ENCODE measurements at regions not wholly inside any gene's neighbourhood (a gene's known extent, or its start where the extent isn't known, plus 50 kb on each side); places are given as distances from the start of the nearest gene placed in this dataset.

GRCh38 chr6:148682990-148683389, 63.8 kb upstream of the UST start:
- dilution Hi-C loops (cut with MboI; ENCODE audit: extremely low pct_ligation_motif_present, low sequenced_read_pairs), result no loop called here
- Histone ChIP-seq H4K20me1 (replicated peaks; ENCODE audit: control insufficient read depth, extremely low read depth, insufficient read depth, low read length) (no peaks in the 10 kb centered on the region), H3K27me3 (ENCODE audit: control insufficient read depth in 2 of 2, insufficient read depth in 2 of 2, low read length in 2 of 2) (no peaks in the 10 kb centered on the region), H3K9me3 (replicated peaks; ENCODE audit: control insufficient read depth, insufficient read depth, low read length) (no peaks in the 10 kb centered on the region), H3K9ac (replicated peaks; ENCODE audit: extremely low read depth, insufficient read depth, low read length) (no peak overlapping the region), H3K27ac (ENCODE audit: insufficient read depth, low read depth, low read length) (no peak overlapping the region), H3K4me3 (replicated peaks in 1 of 3; ENCODE audit: insufficient read depth in 1 of 3, low read depth in 1 of 3, low read length in 3 of 3) (no peak overlapping the region), H3K79me2 (ENCODE audit: control insufficient read depth, insufficient read depth, low read length) (no peaks in the 10 kb centered on the region), H3K36me3 (ENCODE audit: control insufficient read depth in 2 of 2, extremely low read depth in 1 of 2, insufficient read depth in 2 of 2, low read length in 2 of 2) (no peaks in the 10 kb centered on the region), H3K9me1 (replicated peaks; ENCODE audit: control insufficient read depth, extremely low read depth, insufficient read depth, low read length) (no peaks in the 10 kb centered on the region), H3K4me2 (ENCODE audit: insufficient read depth, low read length) (no peak overlapping the region), H3K4me1 (ENCODE audit: control insufficient read depth, extremely low read depth, insufficient read depth, low read length) (no peaks in the 10 kb centered on the region), H2AFZ (ENCODE audit: low read depth, low read length) (no peak overlapping the region)
- POLR2A ChIA-PET, result no interaction called here
- FAIRE-seq, result no peak
- intact Hi-C loops (cut with micrococcal nuclease), result no loop called here
- no TSS peak for BruUV-seq (replicated peaks)
- no peak for DNase-seq (ENCODE audit: low read depth, low spot score)
- CTCF ChIA-PET, result no interaction called here
- TF ChIP-seq MAX (IDR thresholded peaks at IDR 0.05; ENCODE audit: insufficient read depth, insufficient read length) (no peak), GATA2 (IDR thresholded peaks at IDR 0.05; ENCODE audit: insufficient read depth, insufficient read length, low read depth, low read length) (no peak), CTCF (IDR thresholded peaks at IDR 0.05; ENCODE audit: extremely low read depth in 1 of 2, insufficient read depth in 1 of 2, low read depth in 1 of 2, low read length in 2 of 2) (no peak), MYC (IDR thresholded peaks at IDR 0.05; ENCODE audit: low read depth, low read length) (no peak), EZH2 (IDR thresholded peaks at IDR 0.05; ENCODE audit: borderline replicate concordance, low read depth, low read length, severe bottlenecking) (no peak), POLR2AphosphoS5 (IDR thresholded peaks at IDR 0.05; ENCODE audit: insufficient read depth, low read depth, low read length) (no peak), FOS (IDR thresholded peaks at IDR 0.05; ENCODE audit: borderline replicate concordance, insufficient read depth, low read length) (no peak), JUN (IDR thresholded peaks at IDR 0.05; ENCODE audit: borderline replicate concordance, insufficient read depth, insufficient read length, low read depth) (no peak), POLR2A (IDR thresholded peaks at IDR 0.05; ENCODE audit: low read depth, low read length) (no peak)
